Common myeloid progenitor, CD34-positive (primary cell): ENCODE measurements at regions not wholly inside any gene's neighbourhood (a gene's known extent, or its start where the extent isn't known, plus 50 kb on each side); places are given as distances from the start of the nearest gene placed in this dataset.

ENCODE experiments used
- CTCF ChIA-PET: fragments of 350-600 bp; sonication (Branson Sonifier 250); formaldehyde crosslinking; loops from one replicate; lab custom pipeline; 2021; ENCODE audit warnings: antibody characterized with exemption; lab: Charles Lee
- POLR2A ChIA-PET: fragments of 350-600 bp; sonication (Branson Sonifier 250); formaldehyde crosslinking; loops from one replicate; lab custom pipeline; 2021; ENCODE audit warnings: antibody characterized with exemption; lab: Charles Lee
- DNase-seq, 3 donors: peaks; one replicate each; pipeline versions ENCODE4 v3.0.0 to v3.0.0-alpha.2; 2013
- H3K27ac ChIP-seq, 2 experiments: 1 replicate in 1 of 2; 2 replicates in 1 of 2; pipeline ENCODE4 v1.7.0; 2013; ENCODE audit warnings: inconsistent platforms in 2 of 2, low read length in 2 of 2, mild to moderate bottlenecking in 2 of 2, low read depth in 1 of 2, moderate library complexity in 1 of 2; ENCODE audit not compliant: severe bottlenecking in 2 of 2, insufficient read depth in 1 of 2, poor library complexity in 1 of 2
- H3K27me3 ChIP-seq, 5 experiments: replicated peaks in 2 of 5; 1 replicate in 3 of 5; 2 replicates in 2 of 5; pipeline versions ENCODE4 v1.6.1 to v1.7.0; 2013; ENCODE audit warnings: low read length in 4 of 5, mild to moderate bottlenecking in 2 of 5, moderate library complexity in 2 of 5, inconsistent platforms in 1 of 5; ENCODE audit not compliant: insufficient read depth in 5 of 5, control insufficient read depth in 4 of 5
- H3K36me3 ChIP-seq, 4 experiments: 1 replicate in 2 of 4; 2 replicates in 2 of 4; pipeline versions ENCODE4 v1.6.1 to v1.7.0; 2013; ENCODE audit warnings: low read length in 3 of 4, control low read depth in 1 of 4, mild to moderate bottlenecking in 1 of 4; ENCODE audit not compliant: control insufficient read depth in 4 of 4, insufficient read depth in 4 of 4
- H3K4me1 ChIP-seq, 4 experiments: 1 replicate in 3 of 4; 2 replicates in 1 of 4; pipeline versions ENCODE4 v1.6.1 to v1.7.1; 2013; ENCODE audit warnings: low read length in 3 of 4, mild to moderate bottlenecking in 3 of 4, control low read depth in 1 of 4, inconsistent platforms in 1 of 4, moderate library complexity in 1 of 4; ENCODE audit not compliant: control insufficient read depth in 4 of 4, insufficient read depth in 4 of 4; ENCODE audit errors: control extremely low read depth in 1 of 4
- H3K4me3 ChIP-seq, 7 experiments: 1 replicate in 4 of 7; 2 replicates in 3 of 7; pipeline versions ENCODE4 v1.5.1 to v1.7.0; 2013; ENCODE audit warnings: mild to moderate bottlenecking in 7 of 7, low read length in 6 of 7, moderate library complexity in 6 of 7, inconsistent platforms in 2 of 7, low read depth in 2 of 7, control low read depth in 1 of 7; ENCODE audit not compliant: insufficient read depth in 4 of 7, control insufficient read depth in 1 of 7; ENCODE audit errors: extremely low read depth in 1 of 7
- H3K9me3 ChIP-seq, 5 experiments: 1 replicate in 4 of 5; 2 replicates in 1 of 5; pipeline versions ENCODE4 v1.6.1 to v1.7.1; 2013; ENCODE audit warnings: low read length in 4 of 5, mild to moderate bottlenecking in 2 of 5, inconsistent platforms in 1 of 5, low read depth in 1 of 5, moderate library complexity in 1 of 5; ENCODE audit not compliant: control insufficient read depth in 4 of 5, insufficient read depth in 2 of 5; ENCODE audit errors: control extremely low read depth in 1 of 5
- WGBS: methylation state at CpG from one replicate; pipeline ENCODE4 v1.1.5; 2013; ENCODE audit not compliant: insufficient coverage; 5-methylcytosine and 5-hydroxymethylcytosine counted together

DNA sequence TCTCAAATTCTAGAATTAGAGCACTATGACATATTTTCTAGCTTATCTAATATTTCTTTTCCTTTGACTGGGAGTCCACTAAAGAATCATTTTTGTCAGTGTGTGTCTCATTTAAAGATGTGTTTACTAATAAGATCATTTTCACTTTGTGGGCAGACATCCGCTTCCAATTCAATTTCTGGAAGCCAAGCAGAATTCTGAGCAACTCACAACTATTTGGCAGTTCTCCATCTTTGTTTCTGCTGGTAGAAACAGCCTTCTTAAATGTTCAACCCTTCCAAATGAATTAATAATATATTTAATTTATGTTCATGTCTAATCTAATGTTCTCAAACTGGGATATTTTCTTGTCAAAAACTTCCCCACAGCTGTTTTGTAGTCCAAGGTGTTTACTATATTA lies 411.8 kb downstream of the KCTD12 start:
- no peaks in the 10 kb centered on the region for H3K36me3 ChIP-seq
- ChIA-PET CTCF (interaction anchor here (0.6 to 9.4 kb wide), 16 partner anchors 11 to 779 kb away, joined by 3 to 160 read pairs (median 3); no protein-coding TSS in a partner anchor), POLR2A (no interaction called here)
- no peak for DNase-seq
- H3K4me1 ChIP-seq = no peaks in the 10 kb centered on the region
- no peak overlapping the region for H3K27ac ChIP-seq
- no CpG with 5 or more reads among the region's 1 CpG for WGBS
- H3K27me3 ChIP-seq = no peaks in the 10 kb centered on the region
- H3K4me3 ChIP-seq = no peak overlapping the region
- H3K9me3 ChIP-seq = peaks cover 0 to 5% (median 0%) of the 10 kb centered on the region in 5 experiments

DNA sequence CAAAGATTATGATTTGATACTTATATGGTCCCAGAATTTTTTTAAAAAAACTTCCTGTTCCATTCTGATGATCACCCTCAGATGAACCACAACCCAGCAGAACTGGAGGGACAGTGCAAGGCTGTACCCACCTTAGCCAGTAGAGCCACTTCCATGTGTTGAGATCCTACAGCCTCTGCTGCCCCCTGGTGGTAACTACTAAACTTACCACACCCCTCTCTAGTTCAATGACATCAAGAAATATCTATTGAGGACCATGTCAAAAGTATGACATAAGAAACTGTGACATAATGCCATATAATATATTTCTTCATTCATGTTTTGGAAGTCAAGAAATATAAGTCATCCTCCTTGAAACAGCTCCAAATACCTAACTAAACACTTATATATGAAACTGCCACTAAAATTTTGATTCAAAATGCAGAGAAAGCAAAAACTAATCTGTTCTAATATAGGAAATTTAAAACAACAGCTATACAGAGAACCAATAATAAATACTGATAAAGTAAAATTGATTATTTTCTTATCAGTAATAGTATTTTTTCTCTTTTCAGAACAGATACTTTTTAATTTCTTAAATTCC lies 412.6 kb downstream of the KCTD12 start:
- Histone ChIP-seq H3K27ac (no peak overlapping the region), H3K36me3 (no peaks in the 10 kb centered on the region), H3K9me3 (peaks cover 0 to 2% (median 0%) of the 10 kb centered on the region in 5 experiments), H3K4me3 (no peak overlapping the region), H3K27me3 (no peaks in the 10 kb centered on the region), H3K4me1 (no peaks in the 10 kb centered on the region)
- peak; percentile 89 to 96 (median 92) for DNase-seq
- ChIA-PET CTCF (interaction anchor here (0.6 to 9.4 kb wide), 18 partner anchors 12 to 787 kb away, joined by 3 to 160 read pairs (median 3); no protein-coding TSS in a partner anchor), POLR2A (no interaction called here)

DNA sequence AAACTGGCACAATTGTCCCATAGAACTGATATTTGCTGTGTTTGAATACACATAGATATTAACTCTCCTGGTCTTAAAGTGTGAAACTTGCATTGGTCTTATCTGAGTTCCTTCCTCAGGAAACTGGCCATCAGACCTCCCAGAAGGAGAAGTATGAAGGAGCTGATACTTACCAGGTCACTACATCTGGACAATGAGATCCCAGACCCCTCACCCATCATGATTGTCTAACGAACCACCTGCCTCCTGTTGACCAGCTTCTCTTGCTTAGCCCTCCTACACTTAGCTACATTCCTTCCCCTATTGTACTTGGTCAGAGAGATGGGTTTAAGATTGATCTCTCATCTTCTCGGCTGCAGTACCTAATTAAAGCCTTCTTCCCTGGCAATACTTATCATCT lies 413.3 kb downstream of the KCTD12 start:
- no peak for DNase-seq
- Histone ChIP-seq H3K27ac (no peak overlapping the region), H3K9me3 (no peaks in the 10 kb centered on the region), H3K4me3 (no peak overlapping the region), H3K4me1 (no peaks in the 10 kb centered on the region), H3K27me3 (no peaks in the 10 kb centered on the region), H3K36me3 (no peaks in the 10 kb centered on the region)
- WGBS = 90% methylated on average over 2 of the region's 2 CpGs
- ChIA-PET CTCF (interaction anchor here (1.0 to 9.4 kb wide), 7 partner anchors 11 to 797 kb away, joined by 3 to 160 read pairs (median 4); no protein-coding TSS in a partner anchor), POLR2A (no interaction called here)

DNA sequence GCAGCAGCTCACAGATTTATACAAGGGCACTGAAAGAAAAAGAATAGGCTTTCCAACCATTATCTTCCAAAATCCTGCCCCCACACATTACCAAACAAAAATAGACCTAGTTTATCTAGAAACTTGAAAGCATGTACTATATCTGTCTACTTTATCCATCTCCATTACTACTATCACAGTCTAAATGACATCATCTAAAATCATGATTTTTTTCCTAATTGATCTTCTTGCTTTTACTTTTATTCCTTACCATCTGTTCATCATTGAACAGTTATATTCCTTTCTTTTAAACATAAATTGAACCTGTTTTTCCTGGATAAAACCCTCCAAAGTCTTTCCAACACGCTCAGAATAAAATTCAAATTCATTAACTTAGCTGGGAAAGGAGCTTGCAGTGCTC lies 414.7 kb downstream of the KCTD12 start:
- no peaks in the 10 kb centered on the region for H3K4me1 ChIP-seq
- POLR2A ChIA-PET = no interaction called here
- H3K27ac ChIP-seq = no peak overlapping the region
- H3K4me3 ChIP-seq = no peak overlapping the region
- CTCF ChIA-PET = interaction anchor here (0.6 to 9.4 kb wide), 6 partner anchors 10 to 783 kb away, joined by 3 to 160 read pairs (median 8); no protein-coding TSS in a partner anchor
- no peak for DNase-seq
- H3K36me3 ChIP-seq = no peaks in the 10 kb centered on the region
- no peaks in the 10 kb centered on the region for H3K9me3 ChIP-seq
- no peaks in the 10 kb centered on the region for H3K27me3 ChIP-seq
- WGBS = no CpG with 5 or more reads among the region's 1 CpG

GRCh38 chr13:76470991-76471390 lies 415.2 kb downstream of the KCTD12 start:
- H3K27ac ChIP-seq = no peak overlapping the region
- H3K9me3 ChIP-seq = no peaks in the 10 kb centered on the region
- peaks cover 0 to 4% (median 0%) of the 10 kb centered on the region in 4 experiments for H3K4me1 ChIP-seq
- ChIA-PET POLR2A (no interaction called here), CTCF (interaction anchor here (9.4 kb wide), 1 partner anchor 598 kb away, joined by 160 read pairs; no protein-coding TSS in a partner anchor)
- WGBS = no CpG with 5 or more reads among the region's 6 CpGs
- H3K27me3 ChIP-seq = no peaks in the 10 kb centered on the region
- DNase-seq = no peak
- H3K36me3 ChIP-seq = no peaks in the 10 kb centered on the region
- H3K4me3 ChIP-seq = no peak overlapping the region

DNA sequence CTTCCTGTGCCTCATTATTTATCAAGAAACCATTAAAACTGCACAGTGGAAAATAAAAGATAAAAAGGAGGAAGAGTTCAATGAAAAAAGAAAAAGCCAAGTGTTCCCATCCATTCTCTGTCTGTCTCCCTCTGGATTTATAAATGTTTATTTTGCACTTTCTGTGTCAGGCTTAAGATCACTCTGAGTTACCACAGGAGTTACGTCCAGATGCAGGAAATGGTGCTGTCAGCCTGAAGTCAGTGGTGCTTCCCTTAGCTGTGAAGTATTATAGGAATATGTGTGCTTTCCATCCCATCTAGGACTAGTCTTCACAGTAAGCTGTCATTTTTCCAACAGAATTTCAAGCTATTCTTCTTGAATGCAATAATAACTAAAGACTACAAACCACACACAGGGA lies 420.2 kb downstream of the KCTD12 start:
- no peak overlapping the region for H3K4me3 ChIP-seq
- H3K36me3 ChIP-seq = no peaks in the 10 kb centered on the region
- peaks cover 0 to 3% (median 0%) of the 10 kb centered on the region in 5 experiments for H3K9me3 ChIP-seq
- ChIA-PET CTCF (interaction anchor here (1.3 kb wide), 2 partner anchors 20 to 590 kb away, joined by 3 to 4 read pairs; no protein-coding TSS in a partner anchor), POLR2A (no interaction called here)
- no peaks in the 10 kb centered on the region for H3K27me3 ChIP-seq
- peak in 1 of 3 donors; percentile 27 for DNase-seq
- peaks cover 0 to 20% (median 4%) of the 10 kb centered on the region in 4 experiments for H3K4me1 ChIP-seq
- 17% methylated on average over 1 of the region's 1 CpG for WGBS
- no peak overlapping the region for H3K27ac ChIP-seq

DNA sequence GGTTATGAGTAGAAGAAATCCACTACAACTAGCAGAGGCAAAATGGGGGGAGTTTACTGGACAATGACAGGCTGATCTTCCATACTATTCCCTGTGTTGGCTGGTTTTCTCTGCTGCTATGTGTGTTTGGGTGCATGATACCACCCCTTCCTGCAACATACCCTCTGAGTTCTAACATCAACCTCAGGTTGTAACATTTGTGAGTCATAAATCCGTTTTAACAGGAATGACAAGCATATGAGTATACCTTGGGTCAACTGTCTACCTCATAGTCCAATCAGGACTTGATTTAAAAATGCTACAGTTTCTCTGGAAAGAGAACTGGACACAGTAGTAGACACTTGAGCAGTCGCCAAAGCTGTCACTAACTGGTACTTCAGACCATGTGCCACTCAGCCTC lies 422.9 kb downstream of the KCTD12 start:
- WGBS = 100% methylated on average over 2 of the region's 2 CpGs
- DNase-seq = no peak
- CTCF ChIA-PET = interaction anchor here (1.0 to 3.5 kb wide), 2 partner anchors 9 to 586 kb away, joined by 3 to 12 read pairs; no protein-coding TSS in a partner anchor
- Histone ChIP-seq H3K36me3 (no peaks in the 10 kb centered on the region), H3K27me3 (no peaks in the 10 kb centered on the region), H3K4me1 (peaks cover 0 to 26% (median 8%) of the 10 kb centered on the region in 4 experiments), H3K4me3 (no peak overlapping the region), H3K27ac (no peak overlapping the region), H3K9me3 (peaks cover 0 to 3% (median 0%) of the 10 kb centered on the region in 5 experiments)
- POLR2A ChIA-PET = no interaction called here
